HG03575 (cell line): ENCODE measurements at regions not wholly inside any gene's neighbourhood (a gene's known extent, or its start where the extent isn't known, plus 50 kb on each side); places are given as distances from the start of the nearest gene placed in this dataset.

ENCODE experiments used
- ATAC-seq: cut with Tn5 transposase; IDR thresholded peaks from one replicate; pipeline ENCODE4 v1.9.1; 2021; ENCODE audit not compliant: unreplicated experiment, insufficient number of reproducible peaks, low FRiP score; ENCODE audit errors: extremely low read depth

DNA sequence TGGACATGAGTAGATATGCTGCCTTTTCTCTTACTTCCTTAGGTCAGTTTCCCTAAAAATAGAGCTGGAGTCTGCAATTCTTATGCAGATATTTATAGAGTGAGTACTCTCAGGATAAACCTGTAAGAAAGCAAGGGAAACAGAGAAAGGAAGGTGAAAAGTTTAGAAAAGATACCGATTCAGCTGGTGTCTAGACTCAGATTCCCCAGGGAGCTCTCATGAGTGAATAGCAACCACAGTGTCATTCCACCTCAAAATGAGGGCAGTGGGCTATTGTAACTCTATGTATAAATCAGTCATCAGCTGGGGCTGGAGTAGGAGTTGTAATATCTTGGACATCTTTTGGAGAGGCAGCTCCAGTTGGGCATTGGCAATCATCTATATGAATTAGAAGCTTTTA, 1485.1 kb upstream of the TMEFF2 start:
- no peak for ATAC-seq

DNA sequence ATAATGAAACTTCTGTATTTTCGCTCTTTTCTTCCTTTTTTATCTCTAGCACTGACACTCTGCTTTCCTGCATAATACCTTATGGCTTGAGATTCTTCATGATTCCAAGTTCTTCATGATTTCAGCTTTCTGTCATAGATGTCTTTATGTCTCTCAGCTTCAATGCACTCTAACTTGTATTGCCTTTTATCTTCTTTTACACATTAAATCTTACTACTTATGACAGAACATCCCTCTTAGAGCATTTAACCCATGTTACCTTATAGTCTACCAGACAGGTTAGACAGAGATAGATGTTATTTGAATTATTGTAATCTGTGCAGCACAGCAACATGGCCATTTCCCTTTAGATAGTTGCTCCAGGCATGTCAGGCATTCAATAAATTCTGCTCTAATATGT, 1475.7 kb upstream of the TMEFF2 start:
- no peak for ATAC-seq

DNA sequence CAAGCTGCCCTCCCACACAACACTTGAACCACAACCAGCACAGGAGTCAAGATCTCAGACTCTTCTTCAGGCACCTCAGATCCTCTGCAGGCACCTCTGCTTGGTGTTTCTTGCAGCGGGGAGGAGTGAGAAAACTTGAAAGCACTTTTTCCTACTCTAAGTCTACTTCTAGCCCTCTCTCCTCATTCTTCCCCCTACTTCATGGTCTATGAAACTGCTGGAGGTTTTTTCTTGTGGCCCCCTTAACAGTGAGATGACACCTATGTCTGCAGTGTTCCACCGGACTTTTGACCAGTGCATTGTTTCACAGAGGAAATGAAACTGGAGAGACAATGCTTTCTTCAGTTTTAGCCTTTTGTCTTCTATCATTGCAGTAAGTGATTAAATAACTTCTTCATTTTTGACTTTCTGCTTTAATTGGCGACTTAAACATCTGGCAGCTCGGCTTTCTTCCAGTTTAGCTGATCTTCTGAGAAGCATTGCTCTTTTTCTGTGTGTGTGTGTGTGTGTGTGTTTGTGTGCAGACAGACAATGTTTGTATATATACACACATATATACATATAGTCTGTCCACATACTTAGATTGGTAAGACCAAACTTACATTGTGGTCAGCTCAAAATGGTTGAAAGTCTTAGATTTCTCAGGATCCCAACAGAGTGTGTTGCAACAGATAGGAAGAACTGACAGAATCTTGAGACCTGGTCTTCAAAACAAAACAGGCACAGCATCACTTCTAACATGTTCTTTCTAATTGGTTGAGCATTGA, 1474.0 kb upstream of the TMEFF2 start:
- no peak for ATAC-seq

DNA sequence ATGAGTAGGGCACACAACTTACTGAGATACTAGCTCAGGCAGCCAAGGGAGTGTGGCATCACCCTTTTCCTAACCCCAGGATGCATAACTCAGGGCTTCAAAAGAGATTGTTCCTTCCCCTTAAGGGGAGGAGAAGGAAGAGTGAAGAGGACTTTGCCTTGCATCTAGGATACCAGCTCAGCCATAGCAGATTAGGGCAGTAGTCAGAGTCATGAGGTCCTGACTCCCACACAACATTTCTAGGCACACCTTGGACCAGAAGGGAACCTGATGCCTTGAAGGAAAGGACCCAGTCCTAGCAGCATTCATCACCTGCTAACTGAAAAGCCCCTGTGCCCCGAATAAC, 1433.2 kb upstream of the TMEFF2 start:
- ATAC-seq = no peak

DNA sequence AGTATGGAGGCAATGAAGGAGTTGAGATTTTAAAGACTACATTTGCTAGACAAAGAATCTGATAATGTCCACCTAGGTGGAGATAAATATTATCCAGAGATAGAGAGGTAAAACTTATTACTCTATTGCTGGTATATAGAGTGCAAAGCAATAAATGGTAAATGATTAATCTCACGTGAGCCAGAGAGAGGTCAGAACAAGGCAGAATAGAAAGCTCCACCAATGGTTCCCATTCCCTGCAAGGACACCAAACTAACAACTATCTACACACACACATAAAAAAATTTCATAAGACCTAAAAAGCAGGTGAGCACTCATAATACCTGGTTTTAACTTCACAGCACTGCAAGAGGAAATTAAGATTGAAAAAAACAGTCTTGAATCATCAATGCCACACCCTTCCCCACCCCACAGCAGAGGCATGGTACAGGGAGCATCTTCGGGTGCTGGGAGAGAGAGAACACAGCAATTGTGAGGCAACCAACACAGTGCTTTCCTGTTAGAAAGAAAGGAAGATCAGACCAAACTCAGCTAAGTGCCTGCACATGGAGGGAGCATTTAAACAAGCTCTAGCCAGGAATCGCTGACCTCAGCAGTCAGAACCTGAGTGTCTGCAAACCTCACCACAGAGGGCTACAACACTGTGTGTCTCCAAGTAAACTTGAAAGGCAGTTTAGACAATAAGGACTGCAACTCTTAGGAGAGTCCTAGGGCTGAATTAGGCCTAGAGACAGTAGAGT, 1432.6 kb upstream of the TMEFF2 start:
- no peak for ATAC-seq

DNA sequence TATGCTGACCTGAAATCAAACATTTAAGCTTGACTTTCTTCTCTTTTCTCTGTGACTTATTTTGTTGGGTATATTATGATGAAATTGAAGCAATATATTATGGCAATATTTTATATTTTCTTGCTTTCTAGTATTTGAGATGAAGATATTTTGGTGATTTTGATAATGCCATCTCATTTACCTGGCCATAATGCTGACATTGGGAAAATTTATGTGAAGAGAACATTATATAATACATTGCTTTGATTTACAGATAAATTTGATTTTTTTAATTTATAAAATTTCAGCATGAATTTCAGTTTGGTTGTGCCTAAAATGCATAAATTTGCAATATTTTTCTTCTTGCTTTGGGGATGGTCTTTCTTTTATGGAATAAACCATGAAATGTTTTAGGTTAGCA, 1413.7 kb upstream of the TMEFF2 start:
- ATAC-seq = no peak

DNA sequence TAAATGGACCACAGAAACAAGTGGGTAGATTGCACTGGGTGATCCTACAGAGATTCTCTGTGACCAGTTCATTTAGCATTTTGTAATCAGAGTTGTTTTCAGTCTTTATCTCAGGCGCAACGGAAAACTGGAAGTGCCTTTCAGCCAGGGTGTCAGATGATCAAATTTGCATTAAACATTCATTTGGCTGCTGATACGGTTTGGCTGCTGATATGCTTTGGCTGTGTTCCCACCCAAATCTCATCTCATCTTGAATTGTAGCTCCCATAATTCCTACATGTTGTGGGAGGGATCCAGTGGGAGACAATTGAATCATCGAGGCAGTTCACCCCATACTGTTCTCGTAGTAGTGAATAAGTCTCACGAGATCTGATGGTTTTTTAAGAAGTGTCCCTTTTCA, 1396.1 kb upstream of the TMEFF2 start:
- no peak for ATAC-seq

DNA sequence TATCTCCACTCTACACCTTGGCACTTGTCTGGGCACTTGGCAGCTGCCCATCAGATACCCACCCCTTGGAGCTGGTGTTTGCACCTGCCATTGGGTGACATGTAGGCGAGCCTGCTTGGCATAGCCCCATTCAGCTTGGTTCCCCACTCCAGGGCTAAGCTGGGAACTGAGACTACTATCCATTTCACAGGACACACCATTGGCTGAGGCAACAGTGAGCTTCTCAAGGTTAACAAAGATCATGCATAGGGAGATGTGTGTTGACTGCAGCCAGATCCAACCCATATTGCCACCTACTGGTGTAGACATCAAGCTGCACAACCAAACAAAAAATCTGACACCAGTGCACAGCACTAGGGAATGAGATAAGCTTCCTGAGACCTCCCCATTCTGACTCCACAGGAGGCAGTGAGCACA, 1389.8 kb upstream of the TMEFF2 start:
- ATAC-seq = peak; percentile 87

DNA sequence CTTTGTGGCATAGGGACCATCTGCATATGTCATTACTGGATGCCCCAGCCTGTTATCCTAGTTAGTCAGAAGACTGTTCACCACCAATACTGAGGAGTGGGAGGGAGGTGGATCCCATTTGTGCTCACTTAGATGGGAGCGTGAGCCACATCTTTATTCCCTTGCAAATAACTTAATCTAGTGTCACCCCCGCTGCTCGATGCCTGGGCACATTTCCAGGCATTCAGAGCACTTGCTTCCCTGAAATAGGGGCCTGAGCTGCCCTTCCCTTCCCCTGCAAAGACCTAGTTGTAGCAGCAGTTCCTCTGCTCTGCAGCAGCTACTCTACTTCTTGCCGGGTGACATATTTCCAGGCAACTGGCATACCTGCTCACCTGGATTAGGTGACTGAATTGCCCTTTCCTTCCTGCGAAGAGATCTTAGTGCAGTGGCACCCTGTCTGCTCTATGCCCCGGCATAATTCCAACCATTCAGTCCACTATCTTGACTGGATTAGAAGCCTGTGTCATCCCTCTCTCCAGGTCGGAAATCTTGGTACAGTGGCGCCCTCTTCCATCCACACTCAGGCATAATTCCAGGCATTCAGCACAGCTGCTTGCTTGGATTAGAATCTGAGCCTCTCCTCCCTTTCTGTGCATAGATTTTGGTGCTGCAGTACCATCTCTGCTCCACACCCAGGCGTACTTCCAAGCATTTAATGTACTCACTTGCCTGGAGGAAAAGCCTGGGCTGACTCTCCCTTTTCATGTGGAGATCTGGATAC, 1389.1 kb upstream of the TMEFF2 start:
- no peak for ATAC-seq

DNA sequence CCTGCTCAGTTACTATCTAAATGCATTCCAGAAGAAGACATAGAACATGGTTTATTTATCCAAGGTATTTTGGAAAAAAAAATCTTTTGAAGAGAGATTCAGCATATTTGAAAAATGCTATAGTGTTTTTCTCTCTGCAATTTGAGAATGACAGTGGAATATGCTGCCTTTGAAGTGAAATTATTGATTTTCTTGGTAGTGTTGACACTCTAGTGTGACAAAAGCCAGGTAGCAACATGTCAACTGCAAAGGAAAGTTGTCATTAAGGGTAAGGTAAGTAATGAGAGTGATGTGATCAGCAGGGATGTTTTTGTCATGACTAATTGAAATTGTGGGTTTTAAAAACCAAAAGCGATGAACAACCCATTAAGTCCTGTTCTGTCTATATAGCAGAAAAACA, 1387.1 kb upstream of the TMEFF2 start:
- no peak for ATAC-seq

DNA sequence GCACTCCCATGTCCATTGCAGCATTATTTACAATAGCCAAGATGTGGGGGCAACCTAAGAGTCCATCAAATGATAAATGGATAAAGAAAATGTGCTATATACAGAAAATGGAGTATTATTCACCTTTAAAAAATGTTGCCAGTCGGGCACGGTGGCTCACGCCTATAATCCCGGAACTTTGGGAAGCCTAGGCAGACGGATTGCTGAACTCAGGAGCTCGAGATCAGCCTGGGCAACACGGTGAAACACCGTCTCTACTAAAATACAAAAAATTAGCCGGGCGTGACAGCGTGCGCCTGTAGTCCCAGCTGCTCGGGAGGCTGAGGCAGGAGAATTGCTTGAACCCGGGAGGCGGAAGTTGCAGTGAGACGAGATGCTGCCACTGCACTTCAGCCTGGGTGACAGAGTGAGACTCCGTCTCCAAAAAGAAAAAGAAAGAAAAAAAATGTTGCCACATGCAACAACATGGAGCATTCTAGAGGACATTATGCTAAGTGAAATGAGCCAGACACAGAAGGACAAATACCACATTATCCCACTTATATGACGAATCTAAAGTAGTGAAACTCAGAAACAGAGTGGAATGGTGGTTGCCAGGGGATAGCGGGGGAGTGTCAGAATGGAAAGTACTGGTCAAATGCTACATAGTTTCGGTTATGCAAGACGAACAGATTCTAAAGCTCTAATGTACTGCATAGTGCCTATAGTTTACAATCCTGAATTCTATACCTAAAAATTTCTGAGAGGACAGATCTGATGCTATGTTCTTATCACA, 1385.6 kb upstream of the TMEFF2 start:
- no peak for ATAC-seq

DNA sequence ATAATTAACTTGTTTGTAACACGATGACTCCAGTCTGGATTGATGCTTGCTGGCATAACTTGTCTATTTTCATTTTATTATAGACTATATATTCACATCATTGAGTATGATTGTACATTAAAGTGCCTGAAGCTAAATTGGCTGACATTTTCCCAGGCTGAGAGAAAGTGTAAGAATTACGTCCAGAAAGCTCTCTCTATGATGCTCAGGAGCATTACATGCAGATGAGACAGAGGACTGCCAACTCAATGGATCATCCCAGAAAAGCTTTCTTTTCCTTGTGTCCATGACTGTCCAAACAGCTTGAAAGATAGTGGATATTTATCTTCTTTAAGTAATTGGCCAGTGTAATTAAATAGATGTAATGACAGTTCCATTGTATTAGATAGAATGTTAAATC, 1372.2 kb upstream of the TMEFF2 start:
- no peak for ATAC-seq

DNA sequence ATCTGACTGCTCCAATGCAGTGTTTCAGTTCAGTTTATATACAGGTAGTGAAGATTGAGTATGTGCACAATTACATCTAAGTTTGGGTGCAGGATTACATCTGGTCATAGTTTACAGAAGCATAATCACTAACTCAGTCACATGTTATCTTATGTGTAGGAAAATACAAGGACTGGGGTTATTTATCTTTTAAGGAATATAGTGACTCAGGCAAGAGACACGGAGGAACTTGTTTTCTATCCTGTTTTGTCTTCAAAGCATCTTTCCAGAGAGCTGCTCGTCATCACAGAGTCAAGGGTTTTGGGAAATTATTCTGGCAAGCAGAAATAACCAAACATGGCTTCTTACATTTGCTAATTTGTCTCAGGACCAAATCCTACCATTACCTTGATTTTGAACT, 1371.5 kb upstream of the TMEFF2 start:
- no peak for ATAC-seq

DNA sequence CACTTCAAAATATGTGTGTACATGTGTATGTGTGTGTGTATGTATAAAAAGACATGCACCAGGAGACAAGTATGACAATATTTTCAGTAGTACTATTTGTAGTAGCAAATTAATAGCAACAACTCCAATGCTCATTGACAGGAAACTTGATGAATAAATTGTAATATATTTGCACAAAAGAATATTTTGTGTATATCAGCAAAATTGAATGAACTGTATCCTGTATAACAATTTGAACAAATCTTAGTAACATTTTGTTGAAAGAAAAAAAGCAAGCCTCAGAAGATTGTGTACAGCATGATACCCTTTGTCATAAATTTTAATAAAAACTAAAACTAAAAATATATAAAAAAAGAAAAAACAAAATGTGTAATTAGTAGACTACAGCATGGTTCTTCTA, 1367.3 kb upstream of the TMEFF2 start:
- ATAC-seq = no peak

DNA sequence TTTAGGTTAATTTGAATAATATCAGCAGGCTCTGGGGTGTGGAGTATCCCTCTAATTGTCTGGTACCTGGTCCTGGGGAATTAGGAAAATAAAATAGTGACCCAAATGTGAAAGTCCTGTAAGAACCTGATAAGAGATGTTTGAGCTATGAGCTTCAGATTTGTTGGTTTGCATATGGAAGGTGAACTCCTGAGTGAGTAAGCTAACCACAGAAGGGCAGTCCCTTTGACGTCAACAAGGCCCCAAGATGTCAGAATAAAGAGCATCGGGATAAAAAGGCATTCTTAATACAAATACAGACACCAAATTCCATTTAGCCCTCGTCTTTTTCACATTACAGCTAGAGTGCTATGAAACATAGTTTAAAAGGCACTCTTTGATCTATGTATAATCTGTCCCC, 1366.3 kb upstream of the TMEFF2 start:
- ATAC-seq = no peak

DNA sequence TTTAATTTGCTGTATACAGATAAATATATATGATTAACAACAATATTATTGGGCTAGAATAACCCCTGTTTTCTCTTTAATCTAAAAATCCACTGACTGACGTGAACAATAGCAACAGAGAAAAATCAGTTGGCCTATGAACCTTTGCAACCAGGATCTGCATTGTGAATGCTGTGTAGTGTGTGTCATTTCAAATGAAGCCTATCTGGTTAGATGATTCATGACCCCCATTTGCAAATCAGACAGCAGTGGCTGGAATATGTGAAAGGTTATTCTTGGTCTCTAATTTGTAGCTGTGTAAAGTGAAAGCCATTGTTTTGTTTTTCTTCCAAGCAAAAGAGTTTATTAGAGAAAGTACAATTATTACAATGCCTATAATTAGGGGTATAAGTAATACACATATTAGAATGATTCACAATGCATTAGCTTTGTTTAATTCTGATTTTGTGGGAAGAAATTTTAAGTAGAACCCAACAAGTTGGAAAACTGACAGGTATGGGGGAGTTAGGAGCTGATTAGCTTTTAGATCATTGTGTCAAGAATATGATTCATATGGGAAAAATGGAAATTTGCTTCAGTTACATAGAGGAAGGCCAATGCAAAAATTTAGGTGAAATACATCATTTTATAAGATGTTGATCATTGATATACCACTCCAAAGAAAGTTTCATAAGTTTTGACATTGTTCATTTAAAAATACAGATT, 1362.2 kb upstream of the TMEFF2 start:
- no peak for ATAC-seq

DNA sequence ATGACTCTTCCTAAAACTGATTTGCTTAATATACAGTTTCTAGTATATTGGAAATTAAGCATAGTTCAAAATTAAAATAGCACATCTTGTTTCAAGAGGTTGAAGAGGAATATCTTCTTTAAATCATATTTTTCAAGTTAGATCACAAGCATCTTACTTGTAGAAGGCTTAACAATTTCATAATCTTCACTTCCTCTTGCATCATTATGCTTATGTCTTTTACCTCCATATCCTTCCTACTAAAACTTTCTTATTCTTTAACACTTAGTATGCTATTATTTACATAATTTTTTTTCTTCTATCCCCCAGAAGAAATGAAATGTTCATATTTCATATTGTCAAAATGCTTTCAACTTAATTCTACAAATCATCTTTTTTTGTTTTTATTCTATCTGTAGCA, 1354.9 kb upstream of the TMEFF2 start:
- ATAC-seq = no peak

DNA sequence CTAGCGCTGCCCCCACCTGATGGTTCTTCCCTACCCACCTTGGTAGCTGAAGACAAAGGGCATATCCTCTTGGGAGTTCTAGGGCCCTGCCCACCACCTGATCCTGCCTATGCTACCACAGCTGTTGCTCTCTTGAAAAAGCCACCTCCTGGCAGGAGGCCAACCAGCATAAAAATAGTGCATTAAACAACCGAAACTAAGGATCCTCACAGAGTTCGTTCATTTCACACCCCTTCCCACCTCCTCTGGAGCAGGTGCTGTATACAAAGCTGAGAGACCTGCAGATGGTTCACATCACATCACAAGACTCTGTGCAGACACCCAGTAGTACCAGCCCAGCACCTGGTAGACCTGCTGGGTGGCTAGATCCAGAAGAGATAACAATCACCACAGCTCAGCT, 1348.0 kb upstream of the TMEFF2 start:
- no peak for ATAC-seq

DNA sequence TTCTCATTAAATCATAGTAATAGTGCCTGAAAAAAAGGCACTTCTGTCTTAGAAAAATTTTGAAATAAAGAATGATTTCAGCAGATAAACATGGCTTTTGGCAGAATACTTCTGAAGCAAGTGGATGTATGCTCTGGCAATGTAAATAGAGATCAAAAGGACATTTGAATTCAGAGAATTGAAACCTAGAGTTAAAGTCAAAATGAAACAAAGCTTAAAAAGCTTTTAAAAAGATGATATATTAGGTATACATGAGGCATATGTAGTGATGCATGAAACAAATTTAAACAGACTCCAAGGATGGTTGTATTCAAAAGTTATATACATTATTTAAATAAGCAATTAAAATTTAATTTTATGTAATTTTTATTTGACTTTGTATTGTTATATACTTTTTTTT, 1344.5 kb upstream of the TMEFF2 start:
- peak; percentile 92 for ATAC-seq
